ENCODE measurements at regions not wholly inside any gene's neighbourhood (a gene's known extent, or its start where the extent isn't known, plus 50 kb on each side); places are given as distances from the start of the nearest gene placed in this dataset.
A peak's percentile ranks its signal among the peaks of the same experiment; 100 is the strongest.

GRCh38 chr5:117411701-117412100 is 837.1 kb upstream of the SEMA6A start:
- TF ChIP-seq CTCF (conservative IDR thresholded peaks at IDR 0.05; ENCODE audit: low read depth, low read length), result no peak
- no peak overlapping the region for H3K4me3 ChIP-seq (ENCODE audit: low read depth, low read length)
- no peak for DNase-seq (ENCODE audit: low read depth)

- no peak for TF ChIP-seq CTCF (conservative IDR thresholded peaks at IDR 0.05; ENCODE audit: low read depth, low read length)
- no peak for DNase-seq (ENCODE audit: low read depth)
- no peak overlapping the region for H3K4me3 ChIP-seq (ENCODE audit: low read depth, low read length)
Observed at GRCh38 chr5:117405197-117405596, 830.6 kb upstream of the SEMA6A start.

- no peak for TF ChIP-seq CTCF (conservative IDR thresholded peaks at IDR 0.05; ENCODE audit: low read depth, low read length)
- peak; percentile 25 for DNase-seq (ENCODE audit: low read depth)
- no peak overlapping the region for H3K4me3 ChIP-seq (ENCODE audit: low read depth, low read length)
Observed at GRCh38 chr5:117394506-117395157, 820.0 kb upstream of the SEMA6A start.

GRCh38 chr5:117393125-117393524 is 818.5 kb upstream of the SEMA6A start:
- TF ChIP-seq CTCF (conservative IDR thresholded peaks at IDR 0.05; ENCODE audit: low read depth, low read length), result no peak
- H3K4me3 ChIP-seq (ENCODE audit: low read depth, low read length), result no peak overlapping the region
- DNase-seq (ENCODE audit: low read depth), result no peak

- DNase-seq (ENCODE audit: low read depth), result no peak
- no peak overlapping the region for H3K4me3 ChIP-seq (ENCODE audit: low read depth, low read length)
- TF ChIP-seq CTCF (conservative IDR thresholded peaks at IDR 0.05; ENCODE audit: low read depth, low read length), result no peak
Observed at GRCh38 chr5:117380316-117380715, 805.7 kb upstream of the SEMA6A start.

- DNase-seq (ENCODE audit: low read depth), result no peak
- H3K4me3 ChIP-seq (ENCODE audit: low read depth, low read length), result no peak overlapping the region
- TF ChIP-seq CTCF (conservative IDR thresholded peaks at IDR 0.05; ENCODE audit: low read depth, low read length), result no peak
Observed at GRCh38 chr5:117379521-117379920, 804.9 kb upstream of the SEMA6A start.

- no peak for TF ChIP-seq CTCF (conservative IDR thresholded peaks at IDR 0.05; ENCODE audit: low read depth, low read length)
- H3K4me3 ChIP-seq (ENCODE audit: low read depth, low read length), result no peak overlapping the region
- no peak for DNase-seq (ENCODE audit: low read depth)
Observed at GRCh38 chr5:117376748-117377147, 802.1 kb upstream of the SEMA6A start.
